Right ventricle myocardium superior (tissue), 1 donor: ENCODE measurements at regions not wholly inside any gene's neighbourhood (a gene's known extent, or its start where the extent isn't known, plus 50 kb on each side); places are given as distances from the start of the nearest gene placed in this dataset.

ENCODE experiments used
- ATAC-seq: fragments of 200-7000 bp; cut with Tn5 transposase; one replicate; pipeline ENCODE4 v1.9.1; 2020; ENCODE audit warnings: mild to moderate bottlenecking; ENCODE audit not compliant: poor library complexity
- DNase-seq: peaks from one replicate; pipeline ENCODE4 v3.0.0-alpha.2; 2020
- intact Hi-C: fragments of 100-400 bp; cut with DNase I; formaldehyde crosslinking; loops from one replicate; pipeline ENCODE4 v1.11.2; 2022
- donor health status: DM: no; HTN: yes; CAD: no; lungs with severe emphysema.

DNA sequence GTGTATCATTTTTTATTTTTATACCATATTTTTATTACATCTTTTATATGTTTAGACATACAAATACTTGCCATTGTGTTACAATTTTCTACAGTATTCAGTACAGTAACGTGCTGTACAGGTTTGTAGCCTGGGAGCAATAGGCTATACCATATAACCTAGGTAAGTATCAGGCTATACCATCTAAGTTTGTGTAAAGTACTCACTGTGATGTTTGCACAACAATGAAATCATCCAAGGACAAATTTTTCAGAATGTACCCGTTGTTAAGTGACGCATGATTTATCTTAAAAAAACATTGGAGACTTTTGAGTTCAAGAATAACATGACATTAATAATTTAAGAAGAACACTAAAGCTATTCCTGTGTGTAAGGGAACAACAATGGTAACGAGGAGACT lies 96.0 kb upstream of the LEF1 start:
- intact Hi-C loops = no loop called here
- ATAC-seq (no peak), DNase-seq (no peak)

DNA sequence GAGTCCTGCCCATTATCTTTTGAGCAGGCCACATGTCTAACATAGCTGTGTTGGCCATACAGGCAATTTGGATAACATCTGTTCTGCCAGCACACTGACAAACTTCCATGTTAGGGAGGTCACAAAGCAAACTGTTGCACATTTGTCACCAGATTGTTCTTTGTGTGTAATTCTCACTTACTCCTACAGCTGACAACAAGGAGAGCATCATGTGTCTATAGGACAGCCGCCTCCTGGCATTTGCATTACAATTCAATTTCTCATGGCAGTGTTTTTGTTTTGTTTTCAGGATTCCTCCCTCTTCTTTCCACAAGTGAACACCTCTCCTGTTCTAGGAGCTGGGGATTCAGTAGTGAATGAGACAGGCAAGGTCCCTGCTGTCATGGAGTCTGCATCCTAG lies 94.3 kb upstream of the LEF1 start:
- intact Hi-C loops = no loop called here
- DNase-seq = no peak
- ATAC-seq = no peak

DNA sequence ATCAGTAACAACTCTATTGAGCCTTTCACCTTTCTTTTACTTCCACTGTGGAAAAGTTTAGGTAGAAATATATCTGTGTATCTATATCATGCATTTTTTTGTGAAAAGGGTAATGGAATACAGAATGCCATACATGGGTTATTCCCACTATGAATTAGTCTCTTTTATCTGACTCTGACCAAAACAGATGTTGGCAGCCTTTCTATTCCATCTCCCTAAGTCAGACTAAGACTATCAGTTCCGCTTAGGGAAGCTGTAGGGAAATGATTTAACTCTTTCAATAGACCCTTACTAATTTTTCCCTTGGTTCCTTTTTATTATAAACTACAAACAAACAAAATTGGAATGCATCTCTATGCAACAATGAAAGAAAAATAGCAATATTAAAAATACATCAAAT lies 92.3 kb upstream of the LEF1 start:
- DNase-seq = no peak
- ATAC-seq = no peak

DNA sequence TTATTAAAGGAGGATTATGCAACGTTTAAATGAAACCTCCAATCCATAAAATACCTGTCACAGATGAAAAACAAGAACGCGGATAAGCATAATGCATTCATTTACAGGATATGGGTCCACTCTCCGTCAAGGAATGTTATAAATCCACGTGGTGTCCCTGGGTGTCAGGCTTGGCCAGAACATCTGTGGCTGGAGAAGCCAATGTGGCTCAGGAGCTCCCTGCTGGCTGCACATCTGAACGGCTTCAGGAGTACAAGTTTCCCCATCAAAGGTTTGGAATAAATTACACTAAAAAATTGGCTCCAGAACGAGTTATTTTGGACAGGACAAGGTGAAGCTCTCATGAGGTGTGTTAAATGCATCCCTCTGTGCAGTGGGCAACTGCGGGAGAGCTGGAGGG lies 87.8 kb upstream of the LEF1 start:
- intact Hi-C loops = no loop called here
- ATAC-seq (no peak), DNase-seq (no peak)

More for the DNA sequence above, 92.3 kb upstream of the LEF1 start:
- intact Hi-C loops = no loop called here

DNA sequence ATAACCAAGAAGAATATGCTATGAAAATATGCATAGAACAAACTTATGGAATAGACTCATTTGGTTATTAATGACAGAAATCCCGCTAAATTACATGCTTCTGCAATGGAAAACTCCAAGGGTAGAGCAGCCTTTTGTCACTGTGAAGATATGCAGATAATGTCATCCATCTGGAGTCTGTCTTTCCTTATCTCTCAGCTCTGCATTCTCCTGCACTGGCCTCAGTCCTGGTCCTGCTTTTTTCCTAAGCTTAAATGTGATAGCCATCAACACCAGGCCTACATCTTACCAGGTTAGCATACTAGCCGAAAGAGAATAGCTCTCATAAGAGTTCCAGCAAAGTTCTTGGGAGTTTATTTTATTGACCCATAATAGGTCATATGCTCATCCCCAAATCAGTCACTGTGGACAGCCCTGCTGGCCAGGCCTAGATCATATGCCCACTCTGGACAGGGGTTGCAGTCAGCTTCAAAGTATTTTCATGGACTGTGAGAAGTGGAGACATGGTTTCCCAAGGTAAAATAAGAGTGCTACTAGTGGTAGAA lies 86.5 kb upstream of the LEF1 start:
- ATAC-seq = no peak
- intact Hi-C loops = no loop called here
- DNase-seq = no peak

DNA sequence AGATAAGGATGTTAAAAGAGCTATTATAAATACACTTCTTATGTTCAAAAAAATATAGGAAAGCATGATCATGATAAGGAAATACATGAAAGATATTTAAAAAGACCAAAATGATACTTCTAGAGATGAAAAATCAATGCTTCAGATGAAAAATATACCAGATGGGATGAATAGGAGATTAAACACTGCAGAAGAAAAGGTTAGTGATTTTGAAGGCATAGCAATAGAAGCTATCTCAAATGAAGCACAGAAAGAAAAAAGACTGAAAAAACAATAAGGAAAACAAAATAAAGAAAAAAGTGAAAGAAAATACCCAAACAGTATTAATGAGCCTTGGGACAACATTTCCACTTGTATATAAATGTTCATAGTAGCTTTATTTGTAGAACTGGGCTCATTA lies 80.7 kb upstream of the LEF1 start:
- ATAC-seq (no peak), DNase-seq (no peak)
- intact Hi-C loops = no loop called here

DNA sequence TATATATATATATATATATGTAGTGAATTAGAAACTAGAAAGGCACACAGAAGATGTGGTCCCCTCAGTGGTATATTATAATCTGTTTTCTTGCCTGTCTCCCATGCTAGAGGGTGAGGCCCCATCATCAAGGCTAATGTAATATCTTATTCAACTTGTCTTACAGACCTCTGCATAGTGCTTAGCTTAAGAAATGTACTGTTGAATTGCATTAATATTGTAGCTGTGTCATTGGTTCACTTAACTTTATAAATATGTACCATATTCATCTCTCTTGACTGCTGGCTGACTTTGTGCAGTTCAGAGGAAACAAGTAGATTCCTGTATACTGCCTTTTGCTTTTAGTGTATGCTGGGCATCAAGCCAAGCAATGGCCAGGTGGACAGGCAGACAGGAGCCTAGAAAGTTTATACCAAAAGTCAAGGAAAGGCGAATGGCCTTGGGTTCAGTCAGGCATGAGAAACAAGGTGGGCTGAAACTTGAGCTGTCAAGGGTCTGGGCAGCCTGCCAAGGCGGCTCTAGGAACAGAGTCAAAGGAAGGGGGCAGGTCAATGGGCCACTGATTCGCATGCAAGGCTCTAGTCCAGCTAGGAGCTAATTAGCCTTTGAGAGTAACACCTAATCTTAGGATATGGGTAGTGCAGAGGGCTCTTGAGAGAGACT lies 78.8 kb upstream of the LEF1 start:
- intact Hi-C loops = no loop called here
- ATAC-seq (no peak), DNase-seq (no peak)

DNA sequence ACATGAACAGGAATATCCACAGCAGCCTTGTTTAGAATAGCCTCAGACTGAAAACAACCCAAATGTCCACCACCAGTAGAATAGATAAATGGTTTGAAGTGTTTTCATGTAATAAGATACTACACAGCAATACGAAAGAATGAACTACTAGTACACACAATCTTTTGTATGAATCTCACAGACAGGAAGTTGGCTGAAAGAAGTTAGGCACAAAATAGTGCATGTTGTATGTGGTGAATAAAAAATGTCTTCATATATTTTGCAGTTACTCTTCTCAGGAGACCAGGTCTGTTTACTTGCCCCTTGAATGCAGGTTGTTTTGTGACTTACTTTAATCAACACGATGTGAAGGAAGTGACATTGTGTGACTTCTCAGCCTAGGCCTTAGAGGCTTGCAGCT lies 75.9 kb upstream of the LEF1 start:
- no peak for ATAC-seq
- DNase-seq = no peak
- intact Hi-C loops = no loop called here

DNA sequence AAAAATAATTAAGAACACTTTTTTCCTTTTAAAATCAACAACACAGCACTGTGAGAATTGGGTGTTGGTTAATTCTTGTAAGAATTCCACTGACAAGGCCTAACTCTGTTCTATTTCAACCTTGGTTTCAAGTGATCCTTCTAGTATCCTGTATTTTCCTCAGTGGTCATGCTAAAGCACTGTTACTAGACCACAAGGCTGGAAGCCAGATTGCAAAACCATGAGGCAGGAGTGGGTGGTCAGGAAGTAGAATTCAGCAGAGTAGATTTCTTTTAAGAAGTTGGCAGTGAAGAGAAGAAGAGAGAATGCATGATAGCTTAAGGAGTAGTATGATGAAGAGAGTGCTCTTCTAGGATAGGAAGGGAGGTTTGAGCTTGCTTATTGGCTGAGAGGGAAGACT lies 71.6 kb upstream of the LEF1 start:
- no peak for DNase-seq
- intact Hi-C loops = no loop called here
- ATAC-seq = no peak

DNA sequence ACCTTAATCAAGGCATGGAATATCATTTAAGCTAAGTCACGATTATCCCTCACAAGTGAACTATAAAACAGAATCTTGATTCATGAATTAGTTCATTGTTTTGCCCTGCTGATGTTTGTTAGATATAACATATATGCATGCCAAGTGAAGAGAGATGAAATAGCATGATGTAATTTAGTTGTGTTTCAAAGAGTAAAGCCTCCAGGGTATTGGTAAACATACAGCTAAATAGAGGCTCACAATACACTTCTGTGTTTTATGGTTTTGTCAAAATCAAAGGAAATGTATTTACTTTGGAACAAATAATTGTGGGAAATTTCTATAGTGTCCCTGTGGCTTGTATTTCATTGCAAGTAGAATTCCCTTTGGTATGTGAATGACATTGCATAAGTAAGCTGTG lies 69.0 kb upstream of the LEF1 start:
- intact Hi-C loops = no loop called here
- no peak for ATAC-seq

DNA sequence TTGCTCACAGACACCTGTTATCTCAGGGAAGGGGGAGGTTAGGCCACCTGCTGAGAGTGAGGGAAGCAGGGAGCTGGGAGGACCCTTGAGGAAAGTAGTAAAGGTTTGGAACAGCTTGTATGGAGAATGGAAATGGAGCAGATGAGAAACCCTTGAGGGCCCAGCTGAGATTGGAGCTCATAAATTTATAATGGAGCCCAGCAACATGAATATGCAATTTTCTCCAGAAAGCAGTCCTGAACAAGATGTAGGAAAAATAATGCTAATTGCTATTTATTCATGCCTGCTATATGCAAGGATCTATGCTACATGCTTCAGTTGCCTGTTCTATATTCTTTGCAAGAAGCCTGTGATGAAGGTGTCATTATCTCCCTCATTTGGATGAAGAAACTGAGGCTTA lies 67.5 kb upstream of the LEF1 start:
- no peak for ATAC-seq
- intact Hi-C loops = no loop called here
- no peak for DNase-seq

More for the DNA sequence above, 69.0 kb upstream of the LEF1 start:
- no peak for DNase-seq

DNA sequence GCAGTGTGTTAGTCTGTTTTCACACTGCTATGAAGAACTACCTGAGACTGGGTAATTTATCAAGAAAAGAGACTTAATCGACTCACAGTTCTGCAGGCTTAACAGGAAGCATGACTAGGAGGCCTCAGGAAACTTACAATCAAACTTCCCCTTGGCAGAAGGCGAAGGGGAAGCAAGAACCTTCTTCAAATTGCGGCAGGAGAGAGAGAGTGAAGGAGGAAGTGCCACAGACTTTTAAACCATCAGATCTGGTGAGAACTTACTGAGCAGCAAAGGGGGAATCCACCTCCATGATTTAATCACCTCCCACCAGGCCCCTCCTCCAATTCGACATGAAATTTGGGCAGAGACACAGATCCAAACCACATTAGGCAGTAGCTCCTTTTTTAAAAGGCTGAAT lies 59.2 kb upstream of the LEF1 start:
- intact Hi-C loops = no loop called here
- no peak for DNase-seq
- ATAC-seq = no peak

DNA sequence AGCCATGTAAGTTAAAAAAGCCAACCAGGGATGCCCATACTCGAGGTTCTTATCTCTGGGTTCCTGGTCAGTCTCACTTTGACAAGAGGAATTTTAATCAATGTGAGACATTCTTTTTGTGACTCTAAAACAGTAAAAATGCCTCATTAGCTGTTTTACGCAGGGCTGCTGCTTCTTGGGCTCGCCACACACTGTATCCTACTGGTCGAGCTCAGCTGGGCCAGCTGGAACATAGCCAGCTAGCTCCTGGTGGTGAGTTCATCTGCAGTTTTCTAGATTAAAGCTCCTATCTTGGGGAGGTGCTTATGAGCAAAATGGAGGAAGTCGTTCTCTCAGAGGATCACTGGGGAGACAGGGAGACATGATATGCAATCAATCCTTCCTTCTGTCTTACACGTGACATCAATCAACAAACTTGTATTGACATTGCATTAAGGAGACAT lies 55.9 kb upstream of the LEF1 start:
- no peak for DNase-seq
- intact Hi-C loops = no loop called here
- ATAC-seq = no peak

DNA sequence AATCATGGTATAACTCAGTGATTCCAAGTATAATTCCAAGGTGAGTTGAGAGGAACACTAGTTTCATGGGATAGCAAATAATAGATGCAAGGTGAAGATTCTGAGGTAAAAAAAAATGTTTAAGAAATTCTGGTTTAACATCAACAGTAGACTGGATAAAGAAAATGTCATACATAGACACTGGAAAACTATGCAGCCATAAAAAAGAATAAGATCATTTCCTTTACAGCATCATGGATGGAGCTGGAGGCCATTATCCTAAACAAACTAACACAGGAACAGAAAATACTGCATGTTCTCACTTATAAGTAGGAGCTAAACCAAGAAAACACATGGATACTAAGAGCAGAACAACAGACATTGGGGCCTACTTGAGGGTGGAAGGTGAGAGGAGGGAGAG lies 54.6 kb upstream of the LEF1 start:
- no peak for DNase-seq
- ATAC-seq = no peak
- intact Hi-C loops = no loop called here

DNA sequence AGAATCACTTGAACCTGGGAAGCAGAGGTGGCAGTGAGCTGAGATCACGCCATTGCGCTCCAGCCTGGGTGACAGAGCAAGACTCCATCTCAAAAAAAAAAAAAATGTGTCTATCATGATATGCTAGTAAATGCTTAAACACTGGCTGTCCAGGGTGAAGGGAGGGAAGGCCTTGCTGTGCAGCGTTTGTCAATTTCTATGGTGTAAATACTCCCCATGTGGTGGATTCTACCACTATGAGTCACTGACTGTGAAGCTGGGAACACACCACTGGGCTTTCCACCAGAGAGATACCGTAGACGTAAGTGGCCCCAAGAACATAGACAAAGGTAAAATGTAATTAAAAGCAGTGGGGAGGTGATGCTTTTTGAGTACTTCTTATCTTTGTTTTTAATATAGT lies 51.3 kb upstream of the LEF1 start:
- intact Hi-C loops = no loop called here
- DNase-seq (no peak), ATAC-seq (no peak)
